GM23338 (cell line): ENCODE measurements at regions not wholly inside any gene's neighbourhood (a gene's known extent, or its start where the extent isn't known, plus 50 kb on each side); places are given as distances from the start of the nearest gene placed in this dataset.

ENCODE experiments used
- CREB1 ChIP-seq: fragments of 250-450 bp; sonication (Bioruptor Pico); IDR thresholded peaks from 2 replicates; pipeline ENCODE4 v1.5.0; 2020; ENCODE audit warnings: low read depth, mild to moderate bottlenecking, moderate library complexity
- EZH2 ChIP-seq: fragments of 200-600 bp; sonication (generic); IDR thresholded peaks from one replicate; pipeline ENCODE4 v1.8.0; 2017; ENCODE audit warnings: antibody characterized with exemption, mild to moderate bottlenecking, low read depth; ENCODE audit not compliant: unreplicated experiment
- EZH2phosphoT487 ChIP-seq: fragments of 200-600 bp; sonication (generic); IDR thresholded peaks from one replicate; pipeline ENCODE4 v1.8.1; 2018; ENCODE audit warnings: antibody characterized with exemption; ENCODE audit not compliant: unreplicated experiment
- JUNB ChIP-seq: IDR thresholded peaks from one replicate; pipeline ENCODE4 v1.6.1; 2016; ENCODE audit warnings: antibody characterized with exemption; ENCODE audit not compliant: unreplicated experiment
- NANOG ChIP-seq: IDR thresholded peaks from 2 replicates; pipeline ENCODE4 v1.6.1; 2016; ENCODE audit warnings: antibody characterized with exemption, borderline replicate concordance
- POLR2AphosphoS5 ChIP-seq: IDR thresholded peaks from 2 replicates; pipeline ENCODE4 v1.6.1; 2016; ENCODE audit warnings: antibody characterized with exemption, low read depth
- REST ChIP-seq: IDR thresholded peaks from one replicate; pipeline ENCODE4 v1.6.1; 2018; ENCODE audit warnings: antibody characterized with exemption; ENCODE audit not compliant: unreplicated experiment
- STAT1 ChIP-seq: IDR thresholded peaks from one replicate; pipeline ENCODE4 v1.6.1; 2016; ENCODE audit warnings: antibody characterized with exemption; ENCODE audit not compliant: unreplicated experiment
- ZNF114 ChIP-seq: fragments of 250-450 bp; sonication (Bioruptor Pico); IDR thresholded peaks from 2 replicates; pipeline ENCODE4 v1.5.0; 2020; ENCODE audit warnings: mild to moderate bottlenecking, moderate library complexity
- ZNF331 ChIP-seq: fragments of 250-450 bp; sonication (Bioruptor Pico); IDR thresholded peaks from 2 replicates; pipeline ENCODE4 v1.5.0; 2020; ENCODE audit warnings: low read depth, mild to moderate bottlenecking, moderate library complexity
- ZNF462 ChIP-seq: fragments of 250-450 bp; sonication (Bioruptor Pico); IDR thresholded peaks from 2 replicates; pipeline ENCODE4 v1.5.0; 2020; ENCODE audit warnings: mild to moderate bottlenecking, moderate library complexity
- TF ChIP-seq, protein P1 (sequence below), 2 experiments: fragments of 200-600 bp in 1 of 2; sonication (generic) in 1 of 2; conservative IDR thresholded peaks; 2 replicates each; pipeline versions ENCODE4 v1.5.1 to v1.6.1; 2016 to 2017; ENCODE audit warnings: antibody characterized with exemption in 2 of 2, low read depth in 2 of 2, mild to moderate bottlenecking in 2 of 2, moderate library complexity in 1 of 2

DNA sequence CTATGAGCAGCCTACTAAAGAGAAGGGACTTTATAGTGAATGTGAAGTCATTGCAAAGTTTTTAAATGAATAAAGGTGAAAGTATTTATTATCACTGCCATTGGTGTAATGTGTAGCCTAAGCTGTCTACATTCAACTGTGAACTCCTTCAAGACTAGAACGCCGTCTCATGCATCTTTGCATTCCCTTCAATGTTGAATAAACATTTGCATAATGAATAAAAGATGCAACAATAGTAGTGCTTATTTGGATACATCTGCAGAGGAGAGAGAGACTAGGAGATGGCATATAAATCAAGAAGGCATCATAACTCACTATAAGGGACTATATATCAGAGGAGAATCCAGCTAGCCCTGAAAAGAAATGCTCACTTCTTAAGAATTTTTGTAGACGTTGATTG is 1623.8 kb upstream of the TENM3 start:
- TF ChIP-seq, protein P1, sequence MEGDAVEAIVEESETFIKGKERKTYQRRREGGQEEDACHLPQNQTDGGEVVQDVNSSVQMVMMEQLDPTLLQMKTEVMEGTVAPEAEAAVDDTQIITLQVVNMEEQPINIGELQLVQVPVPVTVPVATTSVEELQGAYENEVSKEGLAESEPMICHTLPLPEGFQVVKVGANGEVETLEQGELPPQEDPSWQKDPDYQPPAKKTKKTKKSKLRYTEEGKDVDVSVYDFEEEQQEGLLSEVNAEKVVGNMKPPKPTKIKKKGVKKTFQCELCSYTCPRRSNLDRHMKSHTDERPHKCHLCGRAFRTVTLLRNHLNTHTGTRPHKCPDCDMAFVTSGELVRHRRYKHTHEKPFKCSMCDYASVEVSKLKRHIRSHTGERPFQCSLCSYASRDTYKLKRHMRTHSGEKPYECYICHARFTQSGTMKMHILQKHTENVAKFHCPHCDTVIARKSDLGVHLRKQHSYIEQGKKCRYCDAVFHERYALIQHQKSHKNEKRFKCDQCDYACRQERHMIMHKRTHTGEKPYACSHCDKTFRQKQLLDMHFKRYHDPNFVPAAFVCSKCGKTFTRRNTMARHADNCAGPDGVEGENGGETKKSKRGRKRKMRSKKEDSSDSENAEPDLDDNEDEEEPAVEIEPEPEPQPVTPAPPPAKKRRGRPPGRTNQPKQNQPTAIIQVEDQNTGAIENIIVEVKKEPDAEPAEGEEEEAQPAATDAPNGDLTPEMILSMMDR (conservative IDR thresholded peaks at IDR 0.05; ENCODE audit: low read depth in 2 of 2), result no peak
- no peak for TF ChIP-seq EZH2
- TF ChIP-seq POLR2AphosphoS5, result no peak
- no peak for TF ChIP-seq JUNB
- TF ChIP-seq NANOG, result no peak
- no peak for TF ChIP-seq EZH2phosphoT487
- no peak for TF ChIP-seq CREB1 (CRISPR knock-in tag)
- TF ChIP-seq ZNF331 (CRISPR knock-in tag), result no peak
- no peak for TF ChIP-seq STAT1
- TF ChIP-seq REST, result no peak
- no peak for TF ChIP-seq ZNF114
- TF ChIP-seq ZNF462 (CRISPR knock-in tag), result no peak
